Panc1 (cell line): ENCODE measurements at regions not wholly inside any gene's neighbourhood (a gene's known extent, or its start where the extent isn't known, plus 50 kb on each side); places are given as distances from the start of the nearest gene placed in this dataset.

Experiments used
- CTCF ChIP-seq: fragments of 450-650 bp; IDR thresholded peaks from 2 replicates; pipeline ENCODE4 v1.5.1; 2017; ENCODE audit warnings: mild to moderate bottlenecking
- POLR2AphosphoS5 ChIP-seq: IDR thresholded peaks from 2 replicates; pipeline ENCODE4 v1.6.1; 2012; ENCODE audit warnings: mild to moderate bottlenecking, low read depth, low read length, moderate library complexity
- TCF7L2 ChIP-seq: IDR thresholded peaks from 2 replicates; pipeline ENCODE4 v1.6.1; 2011; ENCODE audit warnings: mild to moderate bottlenecking, low read depth, low read length, inconsistent platforms

- TF ChIP-seq CTCF (no peak), POLR2AphosphoS5 (no peak), TCF7L2 (no peak)
Measured at GRCh38 chr14:98826618-98827017, 445.4 kb downstream of the BCL11B start.
